GM12891 (cell line): ENCODE measurements at regions not wholly inside any gene's neighbourhood (a gene's known extent, or its start where the extent isn't known, plus 50 kb on each side); places are given as distances from the start of the nearest gene placed in this dataset.

Experiments
- PAX5 ChIP-seq: IDR thresholded peaks from 2 replicates; pipeline ENCODE4 v1.6.1; 2011; ENCODE audit warnings: low read length, moderate library complexity, mild to moderate bottlenecking; ENCODE audit not compliant: insufficient read depth, severe bottlenecking
- POLR2A ChIP-seq: IDR thresholded peaks from 2 replicates; pipeline ENCODE4 v1.6.1; 2011; ENCODE audit warnings: low read depth, low read length, control low read depth
- POLR2AphosphoS5 ChIP-seq: IDR thresholded peaks from 2 replicates; pipeline ENCODE4 v1.6.1; 2011; ENCODE audit warnings: low read depth, low read length, control low read depth
- SPI1 ChIP-seq: IDR thresholded peaks from 2 replicates; pipeline ENCODE4 v1.6.1; 2011; ENCODE audit warnings: low read depth, low read length, control low read depth
- TAF1 ChIP-seq: IDR thresholded peaks from 2 replicates; pipeline ENCODE4 v1.6.1; 2011; ENCODE audit warnings: low read depth, low read length, control low read depth

- TF ChIP-seq POLR2A (no peak), TAF1 (no peak), PAX5 (no peak), POLR2AphosphoS5 (no peak), SPI1 (no peak)
Measured at GRCh38 chr9:134983074-134983473, 65.4 kb upstream of the FCN1 start.
